ENCODE measurements at regions not wholly inside any gene's neighbourhood (a gene's known extent, or its start where the extent isn't known, plus 50 kb on each side); places are given as distances from the start of the nearest gene placed in this dataset.

- TF ChIP-seq IKZF5 (CRISPR knock-in tag; IDR thresholded peaks at IDR 0.05) (no peak), NR2F2 (IDR thresholded peaks at IDR 0.05; ENCODE audit: borderline replicate concordance, low read depth) (no peak), ZNF235 (CRISPR knock-in tag; IDR thresholded peaks at IDR 0.05; ENCODE audit: borderline replicate concordance) (no peak), ZNF335 (CRISPR knock-in tag; IDR thresholded peaks at IDR 0.05) (no peak), ZNF549 (CRISPR knock-in tag; IDR thresholded peaks at IDR 0.05) (no peak), BHLHE40 (IDR thresholded peaks at IDR 0.05; ENCODE audit: low read length) (no peak)
- TF ChIP-seq, protein P1, sequence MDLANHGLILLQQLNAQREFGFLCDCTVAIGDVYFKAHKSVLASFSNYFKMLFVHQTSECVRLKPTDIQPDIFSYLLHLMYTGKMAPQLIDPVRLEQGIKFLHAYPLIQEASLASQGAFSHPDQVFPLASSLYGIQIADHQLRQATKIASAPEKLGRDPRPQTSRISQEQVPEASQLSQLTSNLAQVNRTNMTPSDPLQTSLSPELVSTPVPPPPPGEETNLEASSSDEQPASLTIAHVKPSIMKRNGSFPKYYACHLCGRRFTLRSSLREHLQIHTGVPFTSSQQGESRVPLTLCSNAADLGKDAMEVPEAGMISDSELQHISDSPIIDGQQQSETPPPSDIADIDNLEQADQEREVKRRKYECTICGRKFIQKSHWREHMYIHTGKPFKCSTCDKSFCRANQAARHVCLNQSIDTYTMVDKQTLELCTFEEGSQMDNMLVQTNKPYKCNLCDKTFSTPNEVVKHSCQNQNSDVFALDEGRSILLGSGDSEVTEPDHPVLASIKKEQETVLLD (CRISPR knock-in tag; IDR thresholded peaks at IDR 0.05; ENCODE audit: low read depth): no peak
Observed at GRCh38 chr22:47620391-47620790, 857.9 kb downstream of the TBC1D22A start (continued).

GRCh38 chr22:47619631-47620030, 857.2 kb downstream of the TBC1D22A start:
- intact Hi-C loops (cut with micrococcal nuclease; ENCODE audit: unreplicated experiment) (no loop called here), in situ Hi-C loops (cut with HindIII; ENCODE audit: extremely low pct_ligation_motif_present, low pct_unique_long_range_greater_than_20kb) (loop anchor here (10.0 kb wide), 1 partner anchor 875 kb away; no protein-coding TSS in a partner anchor)
- no peaks in the 10 kb centered on the region for H3K79me2 ChIP-seq (ENCODE audit: insufficient read depth, low read length)
- FAIRE-seq (no peak), ATAC-seq (no peak), DNase-seq (ENCODE audit: low spot score) (no peak)
- POLR2A ChIA-PET: no interaction called here
- TF ChIP-seq, protein P2, sequence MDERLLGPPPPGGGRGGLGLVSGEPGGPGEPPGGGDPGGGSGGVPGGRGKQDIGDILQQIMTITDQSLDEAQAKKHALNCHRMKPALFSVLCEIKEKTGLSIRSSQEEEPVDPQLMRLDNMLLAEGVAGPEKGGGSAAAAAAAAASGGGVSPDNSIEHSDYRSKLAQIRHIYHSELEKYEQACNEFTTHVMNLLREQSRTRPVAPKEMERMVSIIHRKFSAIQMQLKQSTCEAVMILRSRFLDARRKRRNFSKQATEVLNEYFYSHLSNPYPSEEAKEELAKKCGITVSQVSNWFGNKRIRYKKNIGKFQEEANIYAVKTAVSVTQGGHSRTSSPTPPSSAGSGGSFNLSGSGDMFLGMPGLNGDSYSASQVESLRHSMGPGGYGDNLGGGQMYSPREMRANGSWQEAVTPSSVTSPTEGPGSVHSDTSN (CRISPR knock-in tag; IDR thresholded peaks at IDR 0.05): no peak
- no peak for TF ChIP-seq ZNF891 (CRISPR knock-in tag; IDR thresholded peaks at IDR 0.05)
- no peak overlapping the region for H3K9ac ChIP-seq (ENCODE audit: insufficient read depth, low read depth, low read length)
- H3K4me2 ChIP-seq (ENCODE audit: low read depth, low read length): no peak overlapping the region
- H3K27ac ChIP-seq (ENCODE audit: extremely low read length, insufficient read depth, low read length): no peak overlapping the region
- no peak overlapping the region for H2AFZ ChIP-seq (ENCODE audit: low read length)
- CTCF ChIA-PET (ENCODE audit: low intra/inter-chr PET ratio, low total read pairs): no interaction called here
- no peaks in the 10 kb centered on the region for H3K4me1 ChIP-seq (ENCODE audit: insufficient read depth, low read length)
- peaks cover 11 to 56% of the 10 kb centered on the region in 2 experiments for H3K27me3 ChIP-seq (ENCODE audit: control insufficient read depth in 1 of 2, insufficient read depth in 2 of 2, low read length in 2 of 2)
- BruUV-seq (replicated peaks): no TSS peak
- H3K9me3 ChIP-seq (ENCODE audit: low read length): no peaks in the 10 kb centered on the region
- H4K20me1 ChIP-seq (ENCODE audit: insufficient read depth, low read length): no peaks in the 10 kb centered on the region
- H3K4me3 ChIP-seq (replicated peaks in 1 of 3; ENCODE audit: insufficient read depth in 1 of 3, low read depth in 2 of 3, low read length in 3 of 3): no peak overlapping the region
- 5% methylated on average over 2 of the region's 11 CpGs for WGBS (ENCODE audit: low lambda C conversion rate)
- no peaks in the 10 kb centered on the region for H3K36me3 ChIP-seq (replicated peaks in 1 of 2; ENCODE audit: control insufficient read depth in 1 of 2, insufficient read depth in 2 of 2, low read length in 2 of 2)

All from HepG2 (cell line).